H1 (cell line): ENCODE measurements at regions not wholly inside any gene's neighbourhood (a gene's known extent, or its start where the extent isn't known, plus 50 kb on each side); places are given as distances from the start of the nearest gene placed in this dataset.

Experiments
- RAD21 ChIP-seq, 2 experiments: IDR thresholded peaks in 1 of 2; conservative IDR thresholded peaks in 1 of 2; 2 replicates each; pipeline ENCODE4 v1.6.1; 2011; ENCODE audit warnings: low read depth in 2 of 2, low read length in 2 of 2, improper control_type of control experiment in 1 of 2, inconsistent platforms in 1 of 2, mild to moderate bottlenecking in 1 of 2, moderate library complexity in 1 of 2
- SIRT6 ChIP-seq: IDR thresholded peaks from one replicate; pipeline ENCODE4 v1.7.1; 2012; ENCODE audit warnings: low read length, inconsistent platforms
- TF ChIP-seq, protein P1 (sequence below): IDR thresholded peaks from 2 replicates; pipeline ENCODE4 v1.6.1; 2012; ENCODE audit warnings: inconsistent platforms

GRCh38 chr7:131829947-131830558 is 273.6 kb upstream of the PODXL start (continued):
- TF ChIP-seq RAD21 (IDR thresholded peaks at IDR 0.05 in 1 of 2, conservative IDR thresholded peaks at IDR 0.05 in 1 of 2; ENCODE audit: low read depth in 2 of 2, low read length in 2 of 2) = peak; percentile 31 to 60; a peak in 3 of 4 replicates
- no peak for TF ChIP-seq SIRT6
- TF ChIP-seq, protein P1, sequence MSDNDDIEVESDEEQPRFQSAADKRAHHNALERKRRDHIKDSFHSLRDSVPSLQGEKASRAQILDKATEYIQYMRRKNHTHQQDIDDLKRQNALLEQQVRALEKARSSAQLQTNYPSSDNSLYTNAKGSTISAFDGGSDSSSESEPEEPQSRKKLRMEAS = peak; percentile 76
